SK-N-SH treated with all-trans-retinoic acid at 6 μM for 48 hours (cell line): ENCODE measurements at regions not wholly inside any gene's neighbourhood (a gene's known extent, or its start where the extent isn't known, plus 50 kb on each side); places are given as distances from the start of the nearest gene placed in this dataset.

Experiments
- ATAC-seq: fragments of 200-7000 bp; cut with Tn5 transposase; 3 replicates; pipeline ENCODE4 v1.9.1; 2020; ENCODE audit warnings: mild to moderate bottlenecking, moderate library complexity
- ARNTL ChIP-seq: fragments of 450-650 bp; formaldehyde crosslinking; IDR thresholded peaks from 2 replicates; pipeline ENCODE4 v1.5.0; 2020; ENCODE audit warnings: low read depth, mild to moderate bottlenecking, moderate library complexity, borderline replicate concordance
- BACH2 ChIP-seq: fragments of 250-450 bp; sonication (Bioruptor Pico); IDR thresholded peaks from 2 replicates; pipeline ENCODE4 v1.9.0; 2021; ENCODE audit warnings: mild to moderate bottlenecking, borderline replicate concordance
- CREB5 ChIP-seq: fragments of 250-450 bp; sonication (Bioruptor Pico); IDR thresholded peaks from 2 replicates; pipeline ENCODE4 v1.5.1; 2020; ENCODE audit warnings: low read depth, mild to moderate bottlenecking, moderate library complexity
- CSDC2 ChIP-seq: fragments of 250-450 bp; sonication (Bioruptor Pico); IDR thresholded peaks from 2 replicates; pipeline ENCODE4 v1.5.0; 2020; ENCODE audit warnings: mild to moderate bottlenecking, moderate library complexity
- CSRNP3 ChIP-seq: fragments of 250-450 bp; sonication (Bioruptor Pico); IDR thresholded peaks from 2 replicates; pipeline ENCODE4 v1.5.1; 2021; ENCODE audit warnings: mild to moderate bottlenecking, moderate library complexity
- ESRRG ChIP-seq: fragments of 250-450 bp; sonication (Bioruptor Pico); IDR thresholded peaks from 2 replicates; pipeline ENCODE4 v1.6.1; 2021; ENCODE audit warnings: mild to moderate bottlenecking
- GLIS3 ChIP-seq: fragments of 250-450 bp; sonication (Bioruptor Pico); IDR thresholded peaks from 2 replicates; pipeline ENCODE4 v1.5.0; 2020; ENCODE audit warnings: mild to moderate bottlenecking, moderate library complexity
- ISL1 ChIP-seq: fragments of 250-450 bp; sonication (Bioruptor Pico); IDR thresholded peaks from 2 replicates; pipeline ENCODE4 v2.1.2; 2022; ENCODE audit warnings: mild to moderate bottlenecking, moderate library complexity
- OSR1 ChIP-seq: fragments of 250-450 bp; sonication (Bioruptor Pico); IDR thresholded peaks from 2 replicates; pipeline ENCODE4 v1.8.0; 2022; ENCODE audit warnings: moderate library complexity, mild to moderate bottlenecking, inconsistent platforms
- PATZ1 ChIP-seq: fragments of 250-450 bp; sonication (Bioruptor Pico); IDR thresholded peaks from 2 replicates; pipeline ENCODE4 v1.8.0; 2020; ENCODE audit warnings: mild to moderate bottlenecking, moderate library complexity, borderline replicate concordance
- PPARA ChIP-seq: fragments of 250-450 bp; sonication (Bioruptor Pico); IDR thresholded peaks from 2 replicates; pipeline ENCODE4 v1.5.0; 2020; ENCODE audit warnings: mild to moderate bottlenecking, borderline replicate concordance
- RARB ChIP-seq: fragments of 250-450 bp; sonication (Bioruptor Pico); IDR thresholded peaks from 2 replicates; pipeline ENCODE4 v1.8.0; 2021; ENCODE audit warnings: mild to moderate bottlenecking, moderate library complexity
- SNAI2 ChIP-seq: fragments of 250-450 bp; sonication (Bioruptor Pico); IDR thresholded peaks from 2 replicates; pipeline ENCODE4 v1.5.0; 2020; ENCODE audit warnings: mild to moderate bottlenecking, moderate library complexity
- TCF4 ChIP-seq: fragments of 250-450 bp; sonication (Bioruptor Pico); IDR thresholded peaks from 2 replicates; pipeline ENCODE4 v1.8.0; 2021; ENCODE audit warnings: mild to moderate bottlenecking, moderate library complexity, borderline replicate concordance
- TOX ChIP-seq: fragments of 250-450 bp; sonication (Bioruptor Pico); IDR thresholded peaks from 2 replicates; pipeline ENCODE4 v1.8.0; 2021; ENCODE audit warnings: mild to moderate bottlenecking, moderate library complexity, borderline replicate concordance
- ZC3H10 ChIP-seq: fragments of 250-450 bp; sonication (Bioruptor Pico); IDR thresholded peaks from 2 replicates; pipeline ENCODE4 v1.5.1; 2021; ENCODE audit warnings: mild to moderate bottlenecking, moderate library complexity
- ZFP3 ChIP-seq: fragments of 250-450 bp; sonication (Bioruptor Pico); IDR thresholded peaks from 2 replicates; pipeline ENCODE4 v1.5.0; 2020; ENCODE audit warnings: mild to moderate bottlenecking, moderate library complexity
- ZFP30 ChIP-seq: fragments of 450-650 bp; formaldehyde crosslinking; IDR thresholded peaks from 2 replicates; pipeline ENCODE4 v1.5.0; 2022; ENCODE audit warnings: mild to moderate bottlenecking, moderate library complexity
- ZNF565 ChIP-seq: fragments of 450-650 bp; formaldehyde crosslinking; conservative IDR thresholded peaks from 2 replicates; pipeline ENCODE4 v1.5.0; 2020; ENCODE audit warnings: low read depth, mild to moderate bottlenecking, moderate library complexity
- ZNF70 ChIP-seq: fragments of 450-650 bp; formaldehyde crosslinking; IDR thresholded peaks from 2 replicates; pipeline ENCODE4 v1.5.0; 2020; ENCODE audit warnings: mild to moderate bottlenecking, moderate library complexity
- ZNF8 ChIP-seq: fragments of 450-650 bp; formaldehyde crosslinking; IDR thresholded peaks from 2 replicates; pipeline ENCODE4 v1.5.0; 2020; ENCODE audit warnings: mild to moderate bottlenecking, moderate library complexity
- TF ChIP-seq, protein P1 (sequence below): fragments of 250-450 bp; sonication (Bioruptor Pico); IDR thresholded peaks from 2 replicates; pipeline ENCODE4 v1.5.0; 2020; ENCODE audit warnings: mild to moderate bottlenecking, moderate library complexity

DNA sequence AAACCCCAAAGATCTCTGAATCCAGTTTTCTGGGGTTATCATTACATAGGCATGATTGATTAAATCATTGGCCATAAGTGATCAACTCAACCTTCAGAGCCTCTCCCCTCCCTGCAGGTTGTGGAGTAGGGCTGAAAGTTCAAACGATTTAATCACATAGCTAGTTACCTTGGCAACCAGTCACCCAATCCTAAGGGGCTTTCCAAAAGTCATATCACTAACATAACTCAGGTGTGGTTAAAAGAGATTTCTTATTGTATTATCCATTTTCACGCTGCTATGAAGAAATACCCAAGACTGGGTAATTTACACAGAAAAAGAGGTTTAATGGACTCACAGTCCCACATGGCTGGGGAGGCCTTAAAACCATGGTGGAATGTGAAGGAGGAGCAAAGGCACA is 935.1 kb upstream of the SLC35B3 start:
- no peak for TF ChIP-seq PPARA (CRISPR knock-in tag)
- TF ChIP-seq RARB (CRISPR knock-in tag), result no peak
- TF ChIP-seq BACH2 (CRISPR knock-in tag), result no peak
- TF ChIP-seq CSDC2 (CRISPR knock-in tag), result no peak
- TF ChIP-seq OSR1 (CRISPR knock-in tag), result no peak
- no peak for TF ChIP-seq TCF4 (CRISPR knock-in tag)
- no peak for TF ChIP-seq ZFP3 (CRISPR knock-in tag)
- TF ChIP-seq, all 23 proteins: peak for 0
- no peak for ATAC-seq

GRCh38 chr6:9365378-9365777 is 930.0 kb upstream of the SLC35B3 start:
- no peak for ATAC-seq
- TF ChIP-seq ZNF70 (CRISPR knock-in tag) (no peak), TOX (no peak), ZFP30 (CRISPR knock-in tag) (no peak), OSR1 (CRISPR knock-in tag) (no peak)

DNA sequence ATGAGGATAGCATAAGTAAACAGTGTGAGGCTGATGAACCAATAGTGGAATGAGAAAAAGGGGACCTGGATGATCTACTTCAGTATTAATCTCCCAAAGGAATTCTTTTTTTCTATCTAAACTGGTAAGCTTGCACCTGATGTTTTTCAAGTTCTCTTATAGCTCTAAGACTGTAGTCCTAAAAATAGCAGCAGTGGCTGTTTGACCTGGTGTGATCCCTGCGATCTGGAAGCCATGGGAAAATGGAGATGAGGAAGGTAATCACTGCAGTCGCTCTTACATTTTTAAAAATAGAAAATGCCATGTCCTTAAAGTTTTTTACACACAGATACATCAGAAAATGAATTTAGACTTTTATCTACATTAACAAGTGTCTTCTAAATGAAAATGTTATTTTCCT is 926.4 kb upstream of the SLC35B3 start:
- ATAC-seq, result no peak

DNA sequence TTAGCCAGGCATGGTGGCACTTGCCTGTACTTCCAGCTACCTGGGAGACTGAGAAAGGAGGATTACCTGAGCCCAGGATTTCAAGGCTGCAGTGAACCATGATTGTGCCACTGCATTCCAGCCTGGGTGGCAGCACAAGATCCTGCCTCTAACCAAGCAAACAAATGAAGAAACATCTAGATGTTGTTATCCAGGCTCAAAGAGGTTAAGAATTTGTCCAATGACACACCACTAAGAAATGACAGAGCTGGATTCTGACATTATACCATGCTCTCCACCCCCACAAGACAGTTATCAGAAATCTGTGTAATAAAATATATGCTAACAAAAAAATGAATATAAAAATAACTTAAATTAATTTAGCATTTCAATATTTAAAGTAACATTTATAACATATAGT is 925.5 kb upstream of the SLC35B3 start:
- no peak for ATAC-seq
- TF ChIP-seq CSDC2 (CRISPR knock-in tag) (no peak), CSRNP3 (CRISPR knock-in tag) (no peak), ZNF70 (CRISPR knock-in tag) (no peak), CREB5 (CRISPR knock-in tag) (no peak), ZNF8 (no peak), TOX (no peak), ISL1 (CRISPR knock-in tag) (no peak), ZFP30 (CRISPR knock-in tag) (no peak), ZFP3 (CRISPR knock-in tag) (no peak), PPARA (CRISPR knock-in tag) (no peak), OSR1 (CRISPR knock-in tag) (no peak), ZNF565 (CRISPR knock-in tag) (no peak), ZC3H10 (no peak), ESRRG (CRISPR knock-in tag) (no peak), ARNTL (no peak), SNAI2 (CRISPR knock-in tag) (no peak), RARB (CRISPR knock-in tag) (no peak)

More for the DNA sequence above, 926.4 kb upstream of the SLC35B3 start:
- TF ChIP-seq OSR1 (CRISPR knock-in tag) (no peak), TCF4 (CRISPR knock-in tag) (no peak), CSDC2 (CRISPR knock-in tag) (no peak), ESRRG (CRISPR knock-in tag) (no peak), PATZ1 (no peak), ZFP3 (CRISPR knock-in tag) (no peak), TOX (no peak), ZC3H10 (no peak), ARNTL (no peak), GLIS3 (CRISPR knock-in tag) (no peak), ZNF70 (CRISPR knock-in tag) (no peak), CREB5 (CRISPR knock-in tag) (no peak), PPARA (CRISPR knock-in tag) (no peak), BACH2 (CRISPR knock-in tag) (no peak), ZNF8 (no peak), ZFP30 (CRISPR knock-in tag) (no peak)
- TF ChIP-seq, protein P1, sequence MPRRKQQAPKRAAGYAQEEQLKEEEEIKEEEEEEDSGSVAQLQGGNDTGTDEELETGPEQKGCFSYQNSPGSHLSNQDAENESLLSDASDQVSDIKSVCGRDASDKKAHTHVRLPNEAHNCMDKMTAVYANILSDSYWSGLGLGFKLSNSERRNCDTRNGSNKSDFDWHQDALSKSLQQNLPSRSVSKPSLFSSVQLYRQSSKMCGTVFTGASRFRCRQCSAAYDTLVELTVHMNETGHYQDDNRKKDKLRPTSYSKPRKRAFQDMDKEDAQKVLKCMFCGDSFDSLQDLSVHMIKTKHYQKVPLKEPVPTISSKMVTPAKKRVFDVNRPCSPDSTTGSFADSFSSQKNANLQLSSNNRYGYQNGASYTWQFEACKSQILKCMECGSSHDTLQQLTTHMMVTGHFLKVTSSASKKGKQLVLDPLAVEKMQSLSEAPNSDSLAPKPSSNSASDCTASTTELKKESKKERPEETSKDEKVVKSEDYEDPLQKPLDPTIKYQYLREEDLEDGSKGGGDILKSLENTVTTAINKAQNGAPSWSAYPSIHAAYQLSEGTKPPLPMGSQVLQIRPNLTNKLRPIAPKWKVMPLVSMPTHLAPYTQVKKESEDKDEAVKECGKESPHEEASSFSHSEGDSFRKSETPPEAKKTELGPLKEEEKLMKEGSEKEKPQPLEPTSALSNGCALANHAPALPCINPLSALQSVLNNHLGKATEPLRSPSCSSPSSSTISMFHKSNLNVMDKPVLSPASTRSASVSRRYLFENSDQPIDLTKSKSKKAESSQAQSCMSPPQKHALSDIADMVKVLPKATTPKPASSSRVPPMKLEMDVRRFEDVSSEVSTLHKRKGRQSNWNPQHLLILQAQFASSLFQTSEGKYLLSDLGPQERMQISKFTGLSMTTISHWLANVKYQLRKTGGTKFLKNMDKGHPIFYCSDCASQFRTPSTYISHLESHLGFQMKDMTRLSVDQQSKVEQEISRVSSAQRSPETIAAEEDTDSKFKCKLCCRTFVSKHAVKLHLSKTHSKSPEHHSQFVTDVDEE, result no peak
